HepG2 (cell line): ENCODE measurements at regions not wholly inside any gene's neighbourhood (a gene's known extent, or its start where the extent isn't known, plus 50 kb on each side); places are given as distances from the start of the nearest gene placed in this dataset.
A peak's percentile ranks its signal among the peaks of the same experiment; 100 is the strongest.

ENCODE experiments used
- ATAC-seq: fragments of 200-7000 bp; cut with Tn5 transposase; 3 replicates; pipeline ENCODE4 v1.9.1; 2020; ENCODE audit warnings: mild to moderate bottlenecking, moderate library complexity
- BruUV-seq: library from RNA; stranded (reverse); fragments of 400-500 nt; replicated peaks from 2 replicates; lab custom pipeline; 2021; lab: Mats Ljungman, UMichigan
- CTCF ChIA-PET: fragments of 300-600 bp; formaldehyde crosslinking; extraction: SDS; loops from one replicate; lab custom pipeline; 2021; ENCODE audit warnings: low total read pairs, inconsistent platforms, low intra/inter-chr PET ratio; lab: Yijun Ruan, JAX
- POLR2A ChIA-PET: fragments of 350-600 bp; sonication (Branson Sonifier 250); formaldehyde crosslinking; loops from one replicate; lab custom pipeline; 2020; ENCODE audit warnings: antibody characterized with exemption, inconsistent platforms; lab: Yijun Ruan, JAX
- DNase-seq: peaks from one replicate; pipeline ENCODE4 v3.0.0-alpha.2; 2015; ENCODE audit warnings: low spot score
- FAIRE-seq: peaks from 3 replicates; lab custom pipeline; 2011; peaks lifted over from hg19 to GRCh38; lab: Jason Lieb, UNC
- H2AFZ ChIP-seq: one replicate; pipeline ENCODE4 v1.6.1; 2011; ENCODE audit warnings: low read length, inconsistent platforms
- H3K27ac ChIP-seq: fragments of 300-600 bp; 3 replicates; pipeline ENCODE4 v1.8.0; 2011; ENCODE audit warnings: mixed run types, mild to moderate bottlenecking, mixed read lengths, low read length, inconsistent platforms; ENCODE audit not compliant: insufficient read depth; ENCODE audit errors: extremely low read length
- H3K27me3 ChIP-seq, 2 experiments: fragments of 200-600 bp in 1 of 2; 2 replicates in 1 of 2; 3 replicates in 1 of 2; pipeline versions ENCODE4 v1.6.0 to v1.8.0; 2011; ENCODE audit warnings: low read length in 2 of 2, mild to moderate bottlenecking in 2 of 2, moderate library complexity in 2 of 2, inconsistent platforms in 1 of 2; ENCODE audit not compliant: insufficient read depth in 2 of 2, control insufficient read depth in 1 of 2
- H3K36me3 ChIP-seq, 2 experiments: fragments of 200-600 bp in 1 of 2; replicated peaks in 1 of 2; 2 replicates in 1 of 2; 3 replicates in 1 of 2; pipeline versions ENCODE4 v1.5.1 to v1.8.0; 2011; ENCODE audit warnings: low read length in 2 of 2, inconsistent platforms in 1 of 2; ENCODE audit not compliant: insufficient read depth in 2 of 2, control insufficient read depth in 1 of 2
- H3K4me1 ChIP-seq: 2 replicates; pipeline ENCODE4 v1.5.1; 2012; ENCODE audit warnings: low read length, inconsistent platforms; ENCODE audit not compliant: insufficient read depth
- H3K4me2 ChIP-seq: 2 replicates; pipeline ENCODE4 v1.6.0; 2011; ENCODE audit warnings: low read depth, low read length, inconsistent platforms
- H3K4me3 ChIP-seq, 3 experiments: fragments of 200-600 bp in 1 of 3; sonication (generic), shearing (Covaris generic) in 1 of 3; replicated peaks in 1 of 3; 2 replicates each; pipeline ENCODE4 v1.5.1; 2011 to 2016; ENCODE audit warnings: low read length in 3 of 3, inconsistent platforms in 2 of 3, low read depth in 2 of 3, mild to moderate bottlenecking in 2 of 3, control low read depth in 1 of 3, mixed read lengths in 1 of 3; ENCODE audit not compliant: insufficient read depth in 1 of 3
- H3K79me2 ChIP-seq: one replicate; pipeline ENCODE4 v1.6.1; 2011; ENCODE audit warnings: low read length, inconsistent platforms; ENCODE audit not compliant: insufficient read depth
- H3K9ac ChIP-seq: 2 replicates; pipeline ENCODE4 v1.6.0; 2011; ENCODE audit warnings: mild to moderate bottlenecking, low read depth, low read length, inconsistent platforms; ENCODE audit not compliant: insufficient read depth
- H3K9me3 ChIP-seq: 2 replicates; pipeline ENCODE4 v1.5.1; 2012; ENCODE audit warnings: mild to moderate bottlenecking, low read length
- H4K20me1 ChIP-seq: 2 replicates; pipeline ENCODE4 v1.6.0; 2011; ENCODE audit warnings: inconsistent platforms, mild to moderate bottlenecking, low read length, moderate library complexity; ENCODE audit not compliant: insufficient read depth
- ARID4A ChIP-seq: sonication (generic); formaldehyde crosslinking; IDR thresholded peaks from 2 replicates; pipeline ENCODE4 v1.5.0; 2020; ENCODE audit warnings: mild to moderate bottlenecking, missing genetic modification reagents, borderline replicate concordance
- DNMT3B ChIP-seq: conservative IDR thresholded peaks from 2 replicates; pipeline ENCODE4 v1.6.1; 2016; ENCODE audit warnings: missing biosample characterization, control low read depth
- GTF2F1 ChIP-seq: fragments of 150-350 bp; IDR thresholded peaks from 2 replicates; pipeline ENCODE4 v1.6.1; 2014; ENCODE audit warnings: low read length
- MAFF ChIP-seq: IDR thresholded peaks from 2 replicates; pipeline ENCODE4 v1.6.1; 2011; ENCODE audit warnings: low read depth, low read length, improper control_type of control experiment
- MAFK ChIP-seq, 2 experiments: IDR thresholded peaks in 1 of 2; conservative IDR thresholded peaks in 1 of 2; 2 replicates each; pipeline ENCODE4 v1.6.1; 2011; ENCODE audit warnings: improper control_type of control experiment in 2 of 2, low read length in 2 of 2
- NFE2 ChIP-seq: sonication (generic); formaldehyde crosslinking; IDR thresholded peaks from 2 replicates; pipeline ENCODE4 v1.4.0; 2020; ENCODE audit warnings: missing genetic modification reagents
- SOX6 ChIP-seq, 2 experiments: fragments of 450-650 bp in 1 of 2; sonication (generic) in 1 of 2; formaldehyde crosslinking in 1 of 2; IDR thresholded peaks; 2 replicates each; pipeline versions ENCODE4 v1.4.0 to v1.6.1; 2017 to 2020; ENCODE audit warnings: antibody characterized with exemption in 1 of 2, mild to moderate bottlenecking in 1 of 2, missing genetic modification reagents in 1 of 2
- TCF7 ChIP-seq: sonication (generic); IDR thresholded peaks from 2 replicates; pipeline ENCODE4 v1.6.1; 2016; ENCODE audit warnings: antibody characterized with exemption, low read depth
- ZBTB2 ChIP-seq: sonication (generic); formaldehyde crosslinking; IDR thresholded peaks from 2 replicates; pipeline ENCODE4 v1.8.0; 2022; ENCODE audit warnings: low read depth, missing genetic modification reagents
- ZNF160 ChIP-seq: sonication (generic); formaldehyde crosslinking; IDR thresholded peaks from 2 replicates; pipeline ENCODE4 v1.8.0; 2022; ENCODE audit warnings: mild to moderate bottlenecking, inconsistent platforms, missing genetic modification reagents
- ZNF674 ChIP-seq: sonication (generic); formaldehyde crosslinking; IDR thresholded peaks from 2 replicates; pipeline ENCODE4 v1.5.0; 2020; ENCODE audit warnings: low read depth, mild to moderate bottlenecking, missing genetic modification reagents
- WGBS: methylation state at CpG from one replicate; pipeline ENCODE4 v1.1.6; 2017; ENCODE audit warnings: low lambda C conversion rate; 5-methylcytosine and 5-hydroxymethylcytosine counted together
- in situ Hi-C: cut with HindIII; loops from 2 replicates; pipeline ENCODE4 v1.10.0; 2017; ENCODE audit warnings: low pct_unique_long_range_greater_than_20kb; ENCODE audit not compliant: extremely low pct_ligation_motif_present
- intact Hi-C: fragments of 100-400 bp; cut with micrococcal nuclease; formaldehyde crosslinking; loops from one replicate; pipeline ENCODE4 v1.10.0; 2022; ENCODE audit not compliant: unreplicated experiment

DNA sequence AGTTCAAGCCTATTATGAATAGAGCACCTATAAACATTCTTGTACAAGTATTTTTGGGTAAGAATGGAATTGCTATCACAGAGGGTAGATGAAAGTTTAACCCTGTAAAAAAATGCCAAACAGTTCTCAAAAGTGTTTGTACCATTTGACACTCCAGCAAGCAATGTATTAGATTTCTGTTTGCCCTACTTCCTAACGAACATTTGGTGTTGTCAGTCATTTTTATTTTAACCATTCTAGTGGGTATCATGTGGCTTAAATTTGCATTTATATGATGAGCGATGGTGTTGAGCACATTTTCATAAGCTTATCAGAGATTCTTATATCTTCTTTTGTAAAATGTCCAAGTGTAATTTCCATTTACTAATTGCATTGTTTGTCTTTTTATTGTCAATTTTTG, 608.2 kb upstream of the ACVR2A start (continued):
- no peak for TF ChIP-seq ARID4A (CRISPR knock-in tag)
- no peak for TF ChIP-seq ZBTB2 (CRISPR knock-in tag)
- TF ChIP-seq SOX6 (IDR thresholded peaks at IDR 0.05), result no peak
- TF ChIP-seq SOX6 (CRISPR knock-in tag; IDR thresholded peaks at IDR 0.05), result no peak
- no peak for TF ChIP-seq ZNF674
- no peak for TF ChIP-seq DNMT3B (CRISPR knock-in tag)
- no peak for TF ChIP-seq TCF7
- TF ChIP-seq GTF2F1, result no peak
- TF ChIP-seq NFE2 (CRISPR knock-in tag), result no peak

DNA sequence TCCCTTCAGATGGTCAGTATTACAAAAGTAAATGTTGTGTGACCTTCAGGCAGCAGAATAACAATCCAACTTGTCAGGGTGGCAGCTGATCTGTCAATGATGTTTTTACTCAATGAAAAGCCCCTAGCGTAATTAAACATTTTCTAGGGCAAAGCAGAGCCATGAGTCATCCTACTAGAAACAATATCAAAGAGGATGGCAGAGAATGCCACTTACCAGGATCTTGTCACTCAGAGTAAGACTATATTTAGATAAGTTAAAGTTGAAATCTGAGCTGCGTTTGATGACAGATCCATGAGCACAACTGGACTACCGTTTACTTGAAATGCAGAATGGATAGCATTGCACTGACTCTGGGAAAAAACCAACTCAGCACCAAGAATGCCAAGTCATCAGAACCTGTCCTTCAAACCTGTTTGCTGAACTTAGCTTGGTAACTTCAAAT, 612.6 kb upstream of the ACVR2A start:
- intact Hi-C loops (no loop called here), in situ Hi-C loops (no loop called here)
- no TSS peak for BruUV-seq
- Histone ChIP-seq H3K4me1 (no peaks in the 10 kb centered on the region), H4K20me1 (no peaks in the 10 kb centered on the region), H3K4me3 (no peak overlapping the region), H3K9ac (no peak overlapping the region), H3K27me3 (no peaks in the 10 kb centered on the region), H3K9me3 (peaks cover 17% of the 10 kb centered on the region), H3K36me3 (no peaks in the 10 kb centered on the region), H2AFZ (no peak overlapping the region), H3K79me2 (no peaks in the 10 kb centered on the region), H3K27ac (no peak overlapping the region), H3K4me2 (no peak overlapping the region)
- 7% methylated on average over 3 of the region's 3 CpGs for WGBS
- POLR2A ChIA-PET, result no interaction called here
- peak; percentile 82 to 92 for TF ChIP-seq MAFK (conservative IDR thresholded peaks at IDR 0.05 in 1 of 2, IDR thresholded peaks at IDR 0.05 in 1 of 2; ENCODE audit: low read length in 2 of 2)
- TF ChIP-seq ZNF160 (CRISPR knock-in tag), result no peak
- peak; percentile 87 for TF ChIP-seq MAFF
- DNase-seq, result no peak
- CTCF ChIA-PET, result no interaction called here
- no peak for ATAC-seq
- no peak for FAIRE-seq
